Muscle of arm (tissue), 1 donor: ENCODE measurements at regions not wholly inside any gene's neighbourhood (a gene's known extent, or its start where the extent isn't known, plus 50 kb on each side); places are given as distances from the start of the nearest gene placed in this dataset.
A peak's percentile ranks its signal among the peaks of the same experiment; 100 is the strongest.

Source experiments
- DNase-seq: peaks from one replicate; pipeline ENCODE4 v3.0.0-alpha.2; 2013

- no peak for DNase-seq
These were observed 552.4 kb upstream of the TNP1 start for GRCh38 chr2:217412277-217412676.

- DNase-seq: no peak
These were observed 550.8 kb upstream of the TNP1 start for GRCh38 chr2:217410681-217410960.

GRCh38 chr2:217409949-217410680 lies 550.3 kb upstream of the TNP1 start:
- DNase-seq: no peak

GRCh38 chr2:217407362-217407761 lies 547.5 kb upstream of the TNP1 start:
- DNase-seq: no peak

- DNase-seq: no peak
These were observed 544.4 kb upstream of the TNP1 start for GRCh38 chr2:217404236-217404760.

- DNase-seq: peak; percentile 72
These were observed 543.0 kb upstream of the TNP1 start for GRCh38 chr2:217402761-217403383.

GRCh38 chr2:217402144-217402543 lies 542.3 kb upstream of the TNP1 start:
- no peak for DNase-seq

GRCh38 chr2:217399291-217399690 lies 539.4 kb upstream of the TNP1 start:
- DNase-seq: no peak

- DNase-seq: no peak
These were observed 539.0 kb upstream of the TNP1 start for GRCh38 chr2:217398860-217399259.

GRCh38 chr2:217398101-217398500 lies 538.2 kb upstream of the TNP1 start:
- no peak for DNase-seq

GRCh38 chr2:217396586-217396985 lies 536.7 kb upstream of the TNP1 start:
- no peak for DNase-seq

- no peak for DNase-seq
These were observed 536.3 kb upstream of the TNP1 start for GRCh38 chr2:217396165-217396564.

- no peak for DNase-seq
These were observed 534.9 kb upstream of the TNP1 start for GRCh38 chr2:217394510-217395351.

GRCh38 chr2:217393585-217394032 lies 533.7 kb upstream of the TNP1 start:
- no peak for DNase-seq

- no peak for DNase-seq
These were observed 533.2 kb upstream of the TNP1 start for GRCh38 chr2:217392930-217393584.

- no peak for DNase-seq
These were observed 528.0 kb upstream of the TNP1 start for GRCh38 chr2:217387776-217388387.

GRCh38 chr2:217386041-217386440 lies 526.2 kb upstream of the TNP1 start:
- no peak for DNase-seq

- no peak for DNase-seq
These were observed 523.8 kb upstream of the TNP1 start for GRCh38 chr2:217383620-217384019.

- DNase-seq: no peak
These were observed 522.9 kb upstream of the TNP1 start for GRCh38 chr2:217382794-217383193.

GRCh38 chr2:217379807-217380206 lies 519.9 kb upstream of the TNP1 start:
- DNase-seq: no peak

- no peak for DNase-seq
These were observed 512.9 kb upstream of the TNP1 start for GRCh38 chr2:217372794-217373193.

- no peak for DNase-seq
These were observed 511.9 kb upstream of the TNP1 start for GRCh38 chr2:217371781-217372213.
